HG03045 (cell line): ENCODE measurements at regions not wholly inside any gene's neighbourhood (a gene's known extent, or its start where the extent isn't known, plus 50 kb on each side); places are given as distances from the start of the nearest gene placed in this dataset.
"Not testable (repeated sequence)": the region's sequence is repeated elsewhere in the genome, so short reads cannot be mapped to it uniquely, and the experiment has no call there.

Experiments
- ATAC-seq: cut with Tn5 transposase; IDR thresholded peaks from one replicate; pipeline ENCODE4 v1.9.1; 2021; ENCODE audit warnings: mild to moderate bottlenecking, moderate library complexity; ENCODE audit not compliant: unreplicated experiment

- ATAC-seq, result no peak
Observed at GRCh38 chr7:125299003-125299765, 369.6 kb upstream of the POT1 start.

DNA sequence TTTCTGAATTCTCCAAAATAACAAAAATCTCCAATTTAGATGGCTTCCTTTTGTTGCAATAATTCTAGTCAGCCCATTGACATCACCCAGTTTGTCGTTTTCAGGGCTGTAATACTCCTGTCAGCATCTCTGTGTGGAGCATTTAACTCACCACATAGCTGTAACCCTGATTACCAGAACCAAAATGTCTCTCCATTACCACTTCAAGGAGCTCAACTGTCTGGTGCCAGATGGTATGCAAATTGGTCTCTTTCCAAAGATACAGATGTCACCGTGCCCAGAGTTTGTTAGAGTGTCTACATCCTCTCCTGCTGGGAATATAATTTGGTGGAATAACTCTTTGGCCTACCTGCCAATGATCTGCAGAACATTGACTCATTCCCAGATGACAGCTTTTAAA, 350.3 kb upstream of the POT1 start:
- no peak for ATAC-seq

DNA sequence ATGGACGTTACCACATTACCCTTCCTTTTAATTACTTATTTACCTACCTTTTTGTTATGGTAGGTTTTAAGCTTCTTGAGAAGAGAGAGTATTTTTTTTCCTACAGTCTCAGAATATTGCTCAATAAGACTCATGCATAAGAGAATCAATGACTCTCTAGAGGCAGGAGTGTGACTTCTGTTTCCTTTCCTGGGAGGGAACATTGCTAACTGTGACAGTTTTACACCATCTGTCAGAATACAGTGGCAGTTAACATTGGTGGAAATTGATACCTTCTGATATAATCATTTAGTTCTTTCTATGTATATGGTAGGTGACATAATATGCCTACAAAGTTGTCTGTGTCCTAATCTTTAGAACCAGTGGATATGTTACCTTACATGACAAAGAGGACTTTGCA, 348.7 kb upstream of the POT1 start:
- ATAC-seq, result no peak

GRCh38 chr7:125274742-125275141, 345.1 kb upstream of the POT1 start:
- ATAC-seq, result not testable (repeated sequence)

- not testable (repeated sequence) for ATAC-seq
Observed at GRCh38 chr7:125264174-125264856, 334.7 kb upstream of the POT1 start.

DNA sequence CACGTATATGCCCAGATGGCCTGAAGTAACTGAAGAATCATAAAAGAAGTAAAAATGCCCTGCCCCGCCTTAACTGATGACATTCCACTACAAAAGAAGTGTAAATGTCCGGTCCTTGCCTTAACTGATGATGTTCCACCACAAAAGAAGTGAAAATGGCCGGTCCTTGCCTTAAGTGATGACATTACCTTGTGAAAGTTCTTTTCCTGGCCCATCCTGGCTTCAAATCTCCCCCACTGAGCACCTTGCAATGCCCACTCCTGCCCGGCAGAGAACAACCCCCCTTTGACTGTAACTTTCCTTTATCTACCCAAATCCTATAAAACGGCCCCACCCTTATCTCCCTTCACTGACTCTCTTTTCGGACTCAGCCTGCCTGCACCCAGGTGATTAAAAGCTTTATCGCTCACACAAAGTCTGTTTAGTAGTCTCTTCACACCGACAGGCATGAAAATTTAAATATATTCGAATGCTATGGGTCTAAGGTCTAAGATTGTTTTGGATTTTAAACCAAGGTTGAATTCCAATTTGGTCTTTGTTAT, 329.3 kb upstream of the POT1 start:
- not testable (repeated sequence) for ATAC-seq

DNA sequence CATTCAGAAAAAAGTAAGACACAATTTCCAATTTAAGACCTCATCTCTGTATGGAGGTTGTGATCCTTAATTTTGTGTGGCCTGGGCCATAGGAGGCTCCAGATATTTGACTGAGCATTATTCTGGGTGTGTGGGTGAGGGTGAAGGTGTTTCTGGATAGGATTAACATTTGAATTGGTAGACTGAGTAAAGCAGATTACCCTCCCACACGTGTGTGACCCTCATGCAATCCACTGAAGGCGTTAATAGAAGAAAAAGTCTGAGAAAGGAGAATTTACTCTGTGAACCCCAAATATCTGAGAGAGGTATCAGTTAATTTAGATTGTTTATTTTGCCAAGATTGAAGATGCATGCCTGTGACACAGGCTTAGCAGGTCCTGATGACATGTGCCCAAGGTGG, 328.0 kb upstream of the POT1 start:
- ATAC-seq, result no peak

GRCh38 chr7:125256446-125256845, 326.8 kb upstream of the POT1 start:
- ATAC-seq, result no peak

- ATAC-seq, result no peak
Observed at GRCh38 chr7:125255810-125256209, 326.2 kb upstream of the POT1 start.

GRCh38 chr7:125254566-125254965, 324.9 kb upstream of the POT1 start:
- no peak for ATAC-seq

DNA sequence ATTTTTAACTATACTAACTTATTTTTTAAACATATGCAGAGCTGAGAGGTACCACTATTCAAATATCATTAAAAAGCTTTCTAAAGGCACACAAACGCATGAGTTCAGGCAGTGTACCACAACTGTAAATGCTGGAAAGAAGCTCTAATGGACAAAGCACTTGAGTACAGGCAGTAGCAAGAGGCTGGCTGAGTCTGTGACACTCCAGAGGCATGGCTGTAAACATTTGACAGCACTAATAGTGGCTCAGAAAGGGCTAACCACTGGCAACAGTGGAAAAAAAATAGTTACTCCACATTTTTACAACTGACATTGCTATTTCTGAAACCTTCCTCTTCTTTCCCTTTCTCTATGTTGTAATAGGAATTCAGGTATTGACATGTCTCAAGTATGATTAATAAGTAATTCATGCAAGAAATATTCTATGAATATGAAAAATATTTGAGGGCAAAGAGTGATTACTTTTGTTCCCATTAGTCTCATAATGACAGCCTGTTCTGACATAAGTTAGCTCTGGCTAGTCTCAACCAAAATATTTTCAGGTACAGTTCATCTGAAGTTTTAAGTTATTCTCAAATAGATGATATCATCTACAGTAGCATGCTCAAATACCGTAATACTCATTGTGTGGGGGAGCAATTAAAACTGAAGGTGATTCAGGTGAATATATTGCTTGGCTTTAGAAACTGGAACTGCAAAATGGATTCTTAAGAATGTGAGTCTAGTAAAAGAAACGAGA, 324.0 kb upstream of the POT1 start:
- ATAC-seq, result no peak

- ATAC-seq, result no peak
Observed at GRCh38 chr7:125247514-125248098, 318.0 kb upstream of the POT1 start.

- no peak for ATAC-seq
Observed at GRCh38 chr7:125246706-125247105, 317.1 kb upstream of the POT1 start.

GRCh38 chr7:125241548-125241947, 311.9 kb upstream of the POT1 start:
- no peak for ATAC-seq

- ATAC-seq, result no peak
Observed at GRCh38 chr7:125222596-125222995, 293.0 kb upstream of the POT1 start.

GRCh38 chr7:125218076-125218475, 288.5 kb upstream of the POT1 start:
- ATAC-seq, result no peak

DNA sequence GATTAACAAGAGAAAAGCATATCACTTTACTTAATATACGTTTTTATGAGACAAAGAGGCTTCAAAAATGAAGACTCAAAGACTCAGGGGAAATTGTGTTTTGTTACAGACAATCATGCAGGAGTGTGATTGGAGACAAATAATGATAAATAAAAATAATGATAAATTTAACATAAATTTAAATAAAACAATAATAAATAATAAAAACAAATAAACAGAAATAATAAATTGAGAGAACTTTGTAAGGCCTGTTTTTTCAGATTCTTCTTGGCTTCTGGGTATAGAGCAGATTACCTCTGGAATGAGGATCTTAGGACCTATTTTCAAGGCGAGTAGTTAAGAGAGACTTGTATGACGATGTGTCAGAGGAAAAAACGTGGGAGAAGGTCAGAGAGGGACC, 271.4 kb upstream of the POT1 start:
- ATAC-seq, result no peak

GRCh38 chr7:125197731-125198393, 268.2 kb upstream of the POT1 start:
- no peak for ATAC-seq

- no peak for ATAC-seq
Observed at GRCh38 chr7:125195156-125195555, 265.5 kb upstream of the POT1 start.

GRCh38 chr7:125193263-125193662, 263.6 kb upstream of the POT1 start:
- no peak for ATAC-seq

DNA sequence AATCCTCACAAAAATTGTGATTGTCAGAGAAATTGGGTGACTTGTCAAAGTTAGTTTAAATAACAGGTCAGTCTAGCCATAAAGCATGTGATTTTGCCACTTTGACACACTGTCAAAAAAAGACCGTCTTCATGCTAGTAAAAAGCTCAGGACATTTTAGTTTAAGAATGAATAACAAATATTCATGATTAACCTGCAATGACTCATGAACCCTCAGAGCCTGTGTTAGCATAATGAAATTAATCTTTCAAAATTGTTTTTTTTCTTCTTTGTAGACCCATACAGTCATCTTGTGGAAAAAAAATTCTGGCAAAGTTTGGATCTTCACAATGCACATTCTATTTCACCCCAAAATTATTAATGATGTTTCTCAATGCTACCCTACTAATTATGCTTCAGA, 255.2 kb upstream of the POT1 start:
- ATAC-seq, result no peak
